Esophagus squamous epithelium (tissue), 4 donors: ENCODE measurements at regions not wholly inside any gene's neighbourhood (a gene's known extent, or its start where the extent isn't known, plus 50 kb on each side); places are given as distances from the start of the nearest gene placed in this dataset.

Experiments
- POLR2A ChIP-seq, 4 donors: fragments of 450-650 bp; IDR thresholded peaks; one replicate each; pipeline ENCODE4 v1.6.1; 2017; ENCODE audit warnings: antibody characterized with exemption in 4 of 4, mild to moderate bottlenecking in 4 of 4, moderate library complexity in 3 of 4
- TF ChIP-seq, protein P1 (sequence below), 6 experiments: fragments of 450-650 bp in 4 of 6; fragments of 200-600 bp in 2 of 6; sonication (generic) in 2 of 6; IDR thresholded peaks; one replicate each; pipeline ENCODE4 v1.5.1; 2016 to 2019; ENCODE audit warnings: antibody characterized with exemption in 6 of 6, mild to moderate bottlenecking in 4 of 6, moderate library complexity in 4 of 6

GRCh38 chr4:67131224-67131623 lies 414.1 kb downstream of the CENPC start:
- TF ChIP-seq, protein P1, sequence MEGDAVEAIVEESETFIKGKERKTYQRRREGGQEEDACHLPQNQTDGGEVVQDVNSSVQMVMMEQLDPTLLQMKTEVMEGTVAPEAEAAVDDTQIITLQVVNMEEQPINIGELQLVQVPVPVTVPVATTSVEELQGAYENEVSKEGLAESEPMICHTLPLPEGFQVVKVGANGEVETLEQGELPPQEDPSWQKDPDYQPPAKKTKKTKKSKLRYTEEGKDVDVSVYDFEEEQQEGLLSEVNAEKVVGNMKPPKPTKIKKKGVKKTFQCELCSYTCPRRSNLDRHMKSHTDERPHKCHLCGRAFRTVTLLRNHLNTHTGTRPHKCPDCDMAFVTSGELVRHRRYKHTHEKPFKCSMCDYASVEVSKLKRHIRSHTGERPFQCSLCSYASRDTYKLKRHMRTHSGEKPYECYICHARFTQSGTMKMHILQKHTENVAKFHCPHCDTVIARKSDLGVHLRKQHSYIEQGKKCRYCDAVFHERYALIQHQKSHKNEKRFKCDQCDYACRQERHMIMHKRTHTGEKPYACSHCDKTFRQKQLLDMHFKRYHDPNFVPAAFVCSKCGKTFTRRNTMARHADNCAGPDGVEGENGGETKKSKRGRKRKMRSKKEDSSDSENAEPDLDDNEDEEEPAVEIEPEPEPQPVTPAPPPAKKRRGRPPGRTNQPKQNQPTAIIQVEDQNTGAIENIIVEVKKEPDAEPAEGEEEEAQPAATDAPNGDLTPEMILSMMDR (IDR thresholded peaks at IDR 0.05) = no peak
- TF ChIP-seq POLR2A (IDR thresholded peaks at IDR 0.05) = no peak
